Left colon (tissue), 2 donors: ENCODE measurements at regions not wholly inside any gene's neighbourhood (a gene's known extent, or its start where the extent isn't known, plus 50 kb on each side); places are given as distances from the start of the nearest gene placed in this dataset.
"Not testable (repeated sequence)": the region's sequence is repeated elsewhere in the genome, so short reads cannot be mapped to it uniquely, and the experiment has no call there.

Experiments
- ATAC-seq: fragments of 200-7000 bp; cut with Tn5 transposase; one replicate; pipeline ENCODE4 v1.9.1; 2020; ENCODE audit warnings: mild to moderate bottlenecking, moderate library complexity
- DNase-seq, 2 donors: peaks; one replicate each; pipeline ENCODE4 v3.0.0-alpha.2; 2020
- intact Hi-C, 2 donors: fragments of 100-400 bp; cut with DNase I in 1 of 2; cut with micrococcal nuclease in 1 of 2; formaldehyde crosslinking; loops; one replicate each; pipeline versions ENCODE4 v1.11.2 to v1.14.0; 2022; cut with DNase I, micrococcal nuclease
- donor health status: DM: no; HTN: no; CAD: no.
- donor health status: DM: yes; HTN: yes; CAD: no.

- DNase-seq = no peak
- no peak for ATAC-seq
- intact Hi-C loops = no loop called here
Measured at GRCh38 chrX:830532-830931, 199.9 kb downstream of the SHOX start.

DNA sequence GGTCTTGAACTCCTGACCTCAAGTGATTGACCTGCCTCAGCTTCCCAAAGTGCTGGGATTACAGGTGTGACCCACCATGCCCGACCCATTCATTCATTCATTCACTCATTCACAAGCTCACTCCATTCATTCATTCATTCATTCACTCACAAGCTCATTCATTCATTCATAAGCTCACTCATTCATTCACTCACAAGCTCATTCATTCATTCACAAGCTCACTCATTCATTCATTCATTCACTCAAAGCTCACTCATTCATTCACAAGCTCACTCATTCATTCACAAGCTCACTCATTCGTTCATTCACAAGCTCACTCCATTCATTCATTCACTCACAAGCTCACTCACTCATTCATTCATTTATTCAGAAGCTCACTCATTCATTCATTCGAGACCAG is 198.6 kb downstream of the SHOX start:
- intact Hi-C loops = no loop called here
- ATAC-seq (no peak), DNase-seq (no peak)

DNA sequence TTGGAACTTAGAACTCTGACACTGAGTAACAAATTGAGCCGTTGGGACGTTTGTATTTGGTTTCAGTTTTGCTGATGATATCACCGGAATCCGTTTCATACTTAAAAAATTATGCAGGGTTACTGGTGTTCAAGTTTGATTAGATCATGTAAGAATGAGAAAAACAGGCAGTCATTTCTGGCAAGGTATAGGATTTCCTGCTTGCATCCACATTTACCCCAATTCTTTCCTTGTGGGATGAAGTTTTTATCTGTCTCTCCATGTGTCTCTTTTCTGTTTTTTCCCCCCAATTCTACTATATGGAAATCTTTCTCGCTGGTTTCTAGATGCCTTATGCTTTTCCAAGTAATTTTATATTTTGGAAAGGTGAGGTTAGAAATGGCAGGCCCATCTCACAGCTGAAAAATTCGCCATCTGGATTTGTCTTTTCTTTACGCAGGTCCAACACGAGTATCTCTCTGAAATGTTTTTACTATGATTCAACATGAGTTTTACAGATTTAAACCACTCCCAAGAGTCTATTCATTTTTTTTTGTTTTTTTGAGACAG is 197.9 kb downstream of the SHOX start:
- intact Hi-C loops = no loop called here
- no peak for ATAC-seq
- no peak for DNase-seq

GRCh38 chrX:826448-826847 is 195.9 kb downstream of the SHOX start:
- ATAC-seq (no peak), DNase-seq (no peak)
- intact Hi-C loops = no loop called here

DNA sequence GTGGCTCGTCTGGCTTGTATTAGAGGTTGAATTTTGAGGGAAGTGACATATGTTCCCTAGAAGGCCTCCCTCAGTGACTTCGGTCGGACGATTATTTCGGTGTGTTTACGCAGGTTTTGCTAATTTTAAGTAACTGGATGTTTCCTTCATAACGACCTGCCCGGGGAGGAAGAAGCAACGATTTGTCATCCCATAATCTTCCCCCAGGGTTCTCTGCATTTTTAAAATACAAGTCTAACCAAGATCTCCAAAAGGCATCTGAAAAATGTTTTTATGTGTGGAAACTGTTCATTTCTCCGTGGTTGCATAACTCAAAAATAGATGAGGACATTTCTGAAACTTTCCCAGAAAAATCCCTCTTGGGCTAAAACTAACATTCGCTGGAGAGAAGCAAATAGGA is 195.4 kb downstream of the SHOX start:
- intact Hi-C loops = no loop called here
- DNase-seq = no peak
- ATAC-seq = no peak

DNA sequence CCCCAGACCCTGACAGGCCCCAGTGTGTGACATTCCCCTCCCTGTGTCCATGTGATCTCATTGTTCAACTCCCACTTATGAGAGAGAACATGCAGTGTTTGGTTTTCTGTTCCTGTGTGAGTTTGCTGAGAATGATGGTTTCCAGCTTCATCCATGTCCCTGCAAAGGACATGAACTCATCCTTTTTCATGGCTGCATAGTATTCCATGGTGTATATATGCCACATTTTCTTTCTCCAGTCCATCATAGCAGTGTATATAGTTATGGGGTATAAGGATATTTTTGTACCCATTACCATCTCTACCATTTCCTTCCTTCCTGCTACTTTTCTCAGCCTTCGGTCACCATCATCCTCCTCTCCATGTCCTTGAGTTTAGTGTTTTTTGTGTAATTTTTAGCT is 192.5 kb downstream of the SHOX start:
- DNase-seq, intact Hi-C loops, ATAC-seq: not testable (repeated sequence)

- DNase-seq = no peak
- no peak for ATAC-seq
- intact Hi-C loops = no loop called here
Measured at GRCh38 chrX:821327-822107, 190.9 kb downstream of the SHOX start.

DNA sequence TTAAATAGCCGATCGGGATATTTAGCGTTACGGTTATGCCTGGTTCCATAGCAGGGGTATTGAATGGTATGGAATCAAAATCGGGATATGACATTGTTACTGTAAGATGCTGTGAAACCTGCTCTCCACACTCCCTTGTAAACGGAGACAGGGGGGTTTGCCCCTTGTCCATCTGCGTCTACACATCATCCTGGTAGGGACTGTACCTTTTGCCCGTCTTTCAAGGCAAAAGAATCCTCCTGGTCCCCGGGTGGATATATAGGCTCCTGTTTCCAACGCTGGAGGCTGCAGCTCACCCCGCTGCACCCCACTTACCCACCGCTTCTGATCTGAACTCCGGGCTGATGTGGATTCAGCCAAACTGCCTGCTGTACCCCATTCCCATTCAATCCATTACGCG is 189.1 kb downstream of the SHOX start:
- no peak for ATAC-seq
- intact Hi-C loops = no loop called here
- no peak for DNase-seq

DNA sequence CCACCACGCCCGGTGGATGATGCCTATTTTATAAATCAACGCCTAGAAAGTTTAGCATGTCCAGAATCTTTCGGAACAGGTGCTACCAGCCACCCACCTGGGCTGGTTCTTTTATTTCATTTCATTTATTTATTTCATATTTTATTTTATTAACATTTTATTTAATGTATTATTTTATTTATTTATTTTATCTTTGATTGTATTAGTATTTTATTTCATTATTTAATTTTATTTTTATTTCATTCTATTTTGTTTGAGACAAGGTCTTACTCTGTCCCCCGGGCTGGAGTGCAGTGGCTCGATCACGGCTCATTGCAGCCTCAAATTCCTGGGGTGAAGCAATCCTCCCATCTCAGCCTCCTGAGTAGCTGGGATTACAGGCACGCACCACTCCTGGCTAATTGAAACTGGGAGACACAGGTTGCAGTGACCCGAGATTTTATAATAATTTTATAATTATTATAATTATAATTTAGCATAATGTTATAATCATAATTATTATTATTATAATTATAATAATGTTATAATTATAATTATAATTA is 187.2 kb downstream of the SHOX start:
- intact Hi-C loops = no loop called here
- no peak for DNase-seq
- ATAC-seq = no peak

DNA sequence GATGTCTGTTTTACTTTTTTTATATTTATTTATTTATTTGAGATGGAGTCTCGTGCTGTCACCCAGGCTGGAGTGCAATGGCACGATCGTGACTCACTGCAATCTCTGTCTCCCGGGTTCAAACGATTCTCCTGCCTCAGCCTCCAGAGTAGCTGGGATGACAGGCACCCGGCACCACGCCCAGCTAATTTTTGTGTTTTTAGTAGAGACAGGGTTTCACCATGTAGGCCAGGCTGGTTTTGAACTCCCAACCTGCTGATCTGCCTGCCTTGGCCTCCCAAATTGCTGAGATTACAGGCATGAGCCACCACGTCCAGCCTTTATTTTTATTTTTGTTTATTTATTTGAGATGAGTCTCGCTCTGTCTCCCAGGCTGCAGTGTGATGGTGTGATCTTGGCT is 186.6 kb downstream of the SHOX start:
- ATAC-seq, DNase-seq, intact Hi-C loops: not testable (repeated sequence)

GRCh38 chrX:816411-816810 is 185.8 kb downstream of the SHOX start:
- ATAC-seq = no peak
- intact Hi-C loops = no loop called here
- DNase-seq = no peak

DNA sequence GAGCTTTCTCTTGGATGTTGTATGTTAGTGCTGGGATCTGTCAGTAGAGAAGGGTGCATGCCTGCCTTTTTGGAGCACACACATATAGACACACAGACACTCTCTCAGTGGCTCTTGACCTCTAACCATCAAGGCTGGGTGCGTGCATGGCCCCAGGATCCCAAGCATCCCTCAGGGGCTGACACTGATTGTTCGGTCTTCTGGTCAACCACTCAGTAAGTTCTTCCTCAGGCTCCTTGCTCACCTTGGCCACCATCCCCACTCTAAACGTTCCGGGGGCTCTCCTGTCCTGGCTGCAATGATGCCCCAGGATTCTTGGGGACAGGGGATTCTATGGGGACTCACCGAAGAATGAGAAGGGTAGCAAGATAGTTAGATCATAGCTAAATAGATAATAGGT is 179.6 kb downstream of the SHOX start:
- DNase-seq (no peak), ATAC-seq (no peak)
- intact Hi-C loops = no loop called here

- DNase-seq (no peak), ATAC-seq (no peak)
- intact Hi-C loops = no loop called here
Measured at GRCh38 chrX:809081-809480, 178.5 kb downstream of the SHOX start.

- DNase-seq (no peak), ATAC-seq (no peak)
- intact Hi-C loops = no loop called here
Measured at GRCh38 chrX:806586-806985, 176.0 kb downstream of the SHOX start.

DNA sequence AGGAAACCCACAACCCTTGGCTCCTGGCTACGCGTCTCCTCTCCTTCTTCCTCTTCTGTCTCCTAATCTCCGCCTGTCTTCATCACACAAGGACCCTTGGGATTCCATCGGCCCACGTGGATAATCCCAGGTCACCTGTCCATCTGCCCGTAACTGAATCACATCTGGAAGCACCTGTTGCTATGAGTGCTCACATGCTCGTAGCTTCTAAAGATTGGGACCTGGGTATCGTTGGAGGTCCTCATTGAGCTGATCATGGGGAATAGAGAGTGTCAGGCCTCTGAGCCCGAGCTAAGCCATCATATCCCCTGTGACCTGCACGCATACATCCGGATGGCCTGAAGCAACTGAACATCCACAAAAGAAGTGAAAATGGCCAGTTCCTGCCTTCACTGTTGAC is 175.4 kb downstream of the SHOX start:
- no peak for ATAC-seq
- DNase-seq = no peak
- intact Hi-C loops = no loop called here

- DNase-seq = no peak
- no peak for ATAC-seq
- intact Hi-C loops = no loop called here
Measured at GRCh38 chrX:805103-805670, 174.6 kb downstream of the SHOX start.

GRCh38 chrX:802846-803245 is 172.3 kb downstream of the SHOX start:
- ATAC-seq = no peak
- DNase-seq = no peak
- intact Hi-C loops = no loop called here

DNA sequence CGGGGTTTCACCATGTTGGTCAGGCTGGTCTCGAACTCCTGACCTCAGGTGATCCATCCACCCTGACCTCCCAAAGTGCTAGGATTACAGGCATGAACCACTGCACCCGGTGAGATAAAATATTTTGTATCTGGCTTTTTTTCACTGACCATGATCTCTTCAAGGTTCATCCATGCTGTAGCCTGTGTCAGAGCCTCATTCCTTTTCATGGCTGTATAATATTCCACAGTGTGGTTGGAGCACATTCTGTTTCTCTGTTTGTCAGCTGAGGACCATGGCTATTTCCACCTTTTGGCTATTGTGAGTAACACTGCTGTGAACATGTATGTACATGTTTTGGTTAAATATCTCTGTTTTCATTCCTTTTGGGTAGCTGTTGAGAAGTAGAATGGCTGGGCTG is 169.2 kb downstream of the SHOX start:
- intact Hi-C loops = no loop called here
- DNase-seq = no peak
- no peak for ATAC-seq

DNA sequence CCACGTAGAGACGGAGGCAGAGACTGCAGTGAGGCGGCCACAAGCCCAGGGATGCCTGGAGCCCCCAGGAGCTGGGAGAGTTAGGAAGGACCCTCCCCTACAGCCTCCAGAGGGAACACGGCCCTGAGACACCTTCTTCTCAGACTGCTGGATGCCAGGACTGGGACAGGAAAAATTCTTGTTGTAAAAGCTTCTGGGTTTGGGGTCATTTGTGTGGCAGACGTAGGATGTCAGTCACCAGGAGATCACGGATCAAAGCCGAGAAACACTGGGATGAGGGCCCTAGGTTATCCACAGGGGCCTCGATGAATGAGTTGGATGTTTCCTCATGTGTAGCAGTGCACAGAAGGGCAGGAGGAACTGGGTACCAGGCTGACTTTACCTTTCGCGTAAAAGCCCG is 163.7 kb downstream of the SHOX start:
- ATAC-seq (no peak), DNase-seq (no peak)
- intact Hi-C loops = no loop called here

- intact Hi-C loops = no loop called here
- ATAC-seq (no peak), DNase-seq (no peak)
Measured at GRCh38 chrX:793216-793770, 162.7 kb downstream of the SHOX start.
